ENCODE measurements at regions not wholly inside any gene's neighbourhood (a gene's known extent, or its start where the extent isn't known, plus 50 kb on each side); places are given as distances from the start of the nearest gene placed in this dataset.

DNA sequence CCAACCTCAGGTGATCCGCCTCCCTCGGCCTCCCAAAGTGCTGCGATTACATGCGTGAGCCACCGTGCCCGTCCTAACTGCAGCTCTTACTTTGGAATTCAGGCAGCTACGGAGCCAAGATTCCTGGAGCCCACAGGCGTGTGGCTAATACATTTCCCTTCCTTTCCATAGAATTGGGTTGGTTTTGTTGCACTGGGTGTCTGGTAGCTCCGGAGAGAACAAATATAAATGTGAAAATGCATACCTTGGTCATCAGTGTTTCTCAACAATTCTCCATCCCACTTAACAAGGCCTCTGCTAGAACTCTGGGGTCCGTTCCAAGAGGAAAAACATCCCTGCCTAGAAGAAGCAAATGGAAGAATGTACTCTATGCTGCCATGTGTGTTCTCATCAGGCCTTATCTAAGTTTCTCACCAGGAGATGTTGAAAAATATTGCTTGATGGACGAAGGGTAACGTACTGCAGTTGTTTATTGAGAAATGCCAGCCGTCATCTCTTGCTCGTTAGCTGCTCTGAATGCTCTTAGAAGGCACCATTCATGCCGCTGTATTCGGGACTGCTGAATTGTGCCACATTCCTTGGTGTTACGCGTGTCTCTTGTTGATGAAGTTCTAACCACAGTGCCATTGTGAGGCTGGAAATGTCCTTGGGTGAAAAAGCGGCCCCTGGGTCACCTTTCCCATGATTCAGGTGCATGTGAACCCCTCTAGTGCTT, 50.5 kb upstream of the CD99 start:
- Histone ChIP-seq H3K4me3 (no peak overlapping the region), H3K4me1 (no peaks in the 10 kb centered on the region), H3K9me3 (no peaks in the 10 kb centered on the region), H3K36me3 (peaks cover 0 to 30% (median 9%) of the 10 kb centered on the region in 4 donors), H3K27ac (replicated peaks in 1 of 4) (no peak overlapping the region), H3K27me3 (no peaks in the 10 kb centered on the region)
- intact Hi-C loops (cut with DNase I), result no loop called here
- no peak for DNase-seq (ENCODE audit: extremely low spot score)
- TF ChIP-seq EP300 (IDR thresholded peaks at IDR 0.05) (no peak), POLR2A (IDR thresholded peaks at IDR 0.05; ENCODE audit: low read depth) (no peak), POLR2AphosphoS5 (IDR thresholded peaks at IDR 0.05) (no peak)
- TF ChIP-seq, protein P1, sequence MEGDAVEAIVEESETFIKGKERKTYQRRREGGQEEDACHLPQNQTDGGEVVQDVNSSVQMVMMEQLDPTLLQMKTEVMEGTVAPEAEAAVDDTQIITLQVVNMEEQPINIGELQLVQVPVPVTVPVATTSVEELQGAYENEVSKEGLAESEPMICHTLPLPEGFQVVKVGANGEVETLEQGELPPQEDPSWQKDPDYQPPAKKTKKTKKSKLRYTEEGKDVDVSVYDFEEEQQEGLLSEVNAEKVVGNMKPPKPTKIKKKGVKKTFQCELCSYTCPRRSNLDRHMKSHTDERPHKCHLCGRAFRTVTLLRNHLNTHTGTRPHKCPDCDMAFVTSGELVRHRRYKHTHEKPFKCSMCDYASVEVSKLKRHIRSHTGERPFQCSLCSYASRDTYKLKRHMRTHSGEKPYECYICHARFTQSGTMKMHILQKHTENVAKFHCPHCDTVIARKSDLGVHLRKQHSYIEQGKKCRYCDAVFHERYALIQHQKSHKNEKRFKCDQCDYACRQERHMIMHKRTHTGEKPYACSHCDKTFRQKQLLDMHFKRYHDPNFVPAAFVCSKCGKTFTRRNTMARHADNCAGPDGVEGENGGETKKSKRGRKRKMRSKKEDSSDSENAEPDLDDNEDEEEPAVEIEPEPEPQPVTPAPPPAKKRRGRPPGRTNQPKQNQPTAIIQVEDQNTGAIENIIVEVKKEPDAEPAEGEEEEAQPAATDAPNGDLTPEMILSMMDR (IDR thresholded peaks at IDR 0.05), result no peak
- WGBS, result 94% methylated on average over 19 of the region's 19 CpGs

DNA sequence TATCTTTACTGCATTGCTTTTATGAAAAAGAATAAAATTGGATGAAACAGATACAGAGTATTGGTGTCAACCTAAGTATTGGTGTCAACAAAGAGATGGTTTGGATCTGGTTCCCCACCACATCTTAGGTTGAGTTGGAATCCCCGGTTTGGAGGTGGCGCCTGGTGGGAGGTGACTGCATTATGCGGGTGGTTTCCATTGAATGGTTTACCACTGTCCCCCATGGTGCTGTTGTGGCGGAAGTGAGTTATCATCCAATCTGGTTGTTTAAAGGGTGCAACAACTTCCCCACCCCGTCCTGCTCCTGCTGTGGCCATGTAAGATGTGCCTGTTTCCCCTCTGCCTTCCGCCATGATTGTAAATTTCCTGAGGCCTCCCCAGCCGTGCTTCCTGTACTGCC, 52.8 kb upstream of the CD99 start:
- 87% methylated on average over 7 of the region's 7 CpGs for WGBS
- intact Hi-C loops (cut with DNase I), result no loop called here
- DNase-seq (ENCODE audit: extremely low spot score), result no peak
- H3K27ac ChIP-seq (replicated peaks in 1 of 4), result no peak overlapping the region
- H3K9me3 ChIP-seq, result no peaks in the 10 kb centered on the region
- no peaks in the 10 kb centered on the region for H3K4me1 ChIP-seq
- H3K36me3 ChIP-seq, result peaks cover 1 to 30% (median 9%) of the 10 kb centered on the region in 4 donors
- TF ChIP-seq POLR2AphosphoS5 (IDR thresholded peaks at IDR 0.05), result no peak
- TF ChIP-seq POLR2A (IDR thresholded peaks at IDR 0.05; ENCODE audit: low read depth), result no peak
- TF ChIP-seq, protein P1 (IDR thresholded peaks at IDR 0.05), result no peak
- TF ChIP-seq EP300 (IDR thresholded peaks at IDR 0.05), result no peak
- H3K27me3 ChIP-seq, result no peaks in the 10 kb centered on the region
- H3K4me3 ChIP-seq, result no peak overlapping the region

DNA sequence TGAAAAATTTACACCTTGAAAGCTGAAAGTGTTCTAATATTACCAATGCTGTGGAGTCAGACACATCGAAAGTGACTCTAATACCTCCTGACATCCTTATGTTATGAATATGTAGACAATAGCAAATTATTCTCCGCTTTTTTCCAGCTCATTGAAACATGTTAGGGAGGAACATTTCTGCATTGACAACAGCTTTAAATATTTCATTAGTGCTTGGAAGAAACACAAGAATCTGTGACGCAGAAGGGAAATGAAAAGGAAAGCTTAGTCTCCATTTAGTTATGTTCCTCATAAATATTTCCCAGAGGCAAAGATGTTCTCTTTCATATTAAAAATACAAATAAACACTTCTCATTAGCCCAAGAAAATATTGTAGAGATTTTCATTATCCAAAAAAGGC, 55.8 kb upstream of the CD99 start:
- Histone ChIP-seq H3K4me1 (no peaks in the 10 kb centered on the region), H3K27me3 (no peaks in the 10 kb centered on the region), H3K36me3 (peaks cover 3 to 14% (median 6%) of the 10 kb centered on the region in 4 donors), H3K4me3 (no peak overlapping the region), H3K27ac (replicated peaks in 1 of 4) (no peak overlapping the region), H3K9me3 (no peaks in the 10 kb centered on the region)
- 93% methylated on average over 3 of the region's 3 CpGs for WGBS
- intact Hi-C loops (cut with DNase I), result no loop called here
- no peak for DNase-seq (ENCODE audit: extremely low spot score)
- TF ChIP-seq EP300 (IDR thresholded peaks at IDR 0.05), result no peak
- TF ChIP-seq, protein P1 (IDR thresholded peaks at IDR 0.05), result no peak
- no peak for TF ChIP-seq POLR2AphosphoS5 (IDR thresholded peaks at IDR 0.05)
- TF ChIP-seq POLR2A (IDR thresholded peaks at IDR 0.05; ENCODE audit: low read depth), result no peak

DNA sequence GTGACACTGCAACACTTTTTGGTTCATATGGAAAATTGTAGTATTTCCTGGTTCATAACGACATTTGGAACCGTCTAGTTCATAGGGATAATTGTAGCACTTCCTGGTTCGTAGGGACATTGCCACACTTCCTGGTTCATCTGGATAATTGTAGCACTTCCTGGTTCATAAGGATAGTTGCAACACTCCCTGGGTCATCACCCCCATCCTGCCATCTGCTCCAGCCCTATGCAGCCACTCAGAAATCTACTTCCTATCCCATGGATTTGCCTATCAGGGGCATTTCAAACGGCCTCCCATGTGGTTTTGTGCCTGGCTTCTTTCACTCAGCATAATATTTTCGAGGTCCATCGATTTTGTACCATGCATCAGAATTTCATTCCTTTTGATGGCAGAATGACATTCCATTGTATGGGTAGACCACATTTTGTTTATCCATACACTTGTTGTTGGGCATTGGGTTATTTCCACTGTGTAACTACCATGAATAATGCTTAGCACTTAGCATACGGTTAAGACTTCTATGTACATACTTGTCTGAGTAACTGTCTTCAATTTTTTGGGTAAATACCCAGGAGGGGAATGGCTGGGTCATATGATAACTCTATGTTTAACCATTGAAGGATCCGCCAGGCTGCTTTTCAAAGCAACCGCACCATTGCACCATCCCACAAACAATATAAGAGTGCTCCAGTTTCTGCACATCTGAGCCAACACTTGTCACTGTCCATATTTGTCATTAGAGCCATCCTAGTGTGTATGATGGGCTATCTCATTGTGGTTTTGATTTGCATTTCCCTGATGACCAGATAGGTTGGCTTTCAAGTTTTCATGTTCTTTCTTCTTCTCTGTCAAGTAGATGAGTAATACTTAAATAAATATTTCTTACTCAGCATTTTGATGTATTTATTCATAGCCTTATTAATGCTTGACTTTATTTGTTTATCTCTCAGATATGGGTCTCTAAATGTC, 58.3 kb upstream of the CD99 start:
- Histone ChIP-seq H3K27me3 (no peaks in the 10 kb centered on the region), H3K36me3 (peaks cover 6 to 12% (median 8%) of the 10 kb centered on the region in 4 donors), H3K4me1 (no peaks in the 10 kb centered on the region), H3K4me3 (no peak overlapping the region), H3K9me3 (peaks cover 0 to 5% (median 0%) of the 10 kb centered on the region in 4 donors), H3K27ac (replicated peaks in 1 of 4) (no peak overlapping the region)
- intact Hi-C loops (cut with DNase I), result no loop called here
- TF ChIP-seq POLR2AphosphoS5 (IDR thresholded peaks at IDR 0.05) (no peak), POLR2A (IDR thresholded peaks at IDR 0.05; ENCODE audit: low read depth) (no peak), EP300 (IDR thresholded peaks at IDR 0.05) (no peak)
- TF ChIP-seq, protein P1 (IDR thresholded peaks at IDR 0.05), result no peak
- WGBS, result 84% methylated on average over 9 of the region's 9 CpGs
- no peak for DNase-seq (ENCODE audit: extremely low spot score)

Measured in esophagus muscularis mucosa (tissue), 4 donors.